IgD-negative memory B cell (primary cell): ENCODE measurements at regions not wholly inside any gene's neighbourhood (a gene's known extent, or its start where the extent isn't known, plus 50 kb on each side); places are given as distances from the start of the nearest gene placed in this dataset.
"Not testable (repeated sequence)": the region's sequence is repeated elsewhere in the genome, so short reads cannot be mapped to it uniquely, and the experiment has no call there.

ENCODE experiments used
- H3K27ac Mint-ChIP-seq, 3 donors: one replicate each; pipeline ENCODE4 v1.8.0; 2020 to 2022; ENCODE audit warnings: mild to moderate bottlenecking in 3 of 3, mixed read lengths in 3 of 3, moderate library complexity in 1 of 3
- H3K27me3 Mint-ChIP-seq: one replicate; pipeline ENCODE4 v1.8.0; 2021; ENCODE audit warnings: mixed read lengths
- H3K36me3 Mint-ChIP-seq: one replicate; pipeline ENCODE4 v1.8.0; 2020; ENCODE audit warnings: mild to moderate bottlenecking, mixed read lengths
- H3K4me1 Mint-ChIP-seq, 3 donors: one replicate each; pipeline ENCODE4 v1.8.0; 2020 to 2022; ENCODE audit warnings: mixed read lengths in 3 of 3, mild to moderate bottlenecking in 1 of 3
- H3K4me3 Mint-ChIP-seq, 4 donors: one replicate each; pipeline ENCODE4 v1.8.0; 2020 to 2022; ENCODE audit warnings: mild to moderate bottlenecking in 4 of 4, mixed read lengths in 4 of 4, moderate library complexity in 3 of 4
- H3K9me3 Mint-ChIP-seq, 3 donors: one replicate each; pipeline ENCODE4 v1.8.0; 2020 to 2021; ENCODE audit warnings: mixed read lengths in 3 of 3, mild to moderate bottlenecking in 1 of 3

DNA sequence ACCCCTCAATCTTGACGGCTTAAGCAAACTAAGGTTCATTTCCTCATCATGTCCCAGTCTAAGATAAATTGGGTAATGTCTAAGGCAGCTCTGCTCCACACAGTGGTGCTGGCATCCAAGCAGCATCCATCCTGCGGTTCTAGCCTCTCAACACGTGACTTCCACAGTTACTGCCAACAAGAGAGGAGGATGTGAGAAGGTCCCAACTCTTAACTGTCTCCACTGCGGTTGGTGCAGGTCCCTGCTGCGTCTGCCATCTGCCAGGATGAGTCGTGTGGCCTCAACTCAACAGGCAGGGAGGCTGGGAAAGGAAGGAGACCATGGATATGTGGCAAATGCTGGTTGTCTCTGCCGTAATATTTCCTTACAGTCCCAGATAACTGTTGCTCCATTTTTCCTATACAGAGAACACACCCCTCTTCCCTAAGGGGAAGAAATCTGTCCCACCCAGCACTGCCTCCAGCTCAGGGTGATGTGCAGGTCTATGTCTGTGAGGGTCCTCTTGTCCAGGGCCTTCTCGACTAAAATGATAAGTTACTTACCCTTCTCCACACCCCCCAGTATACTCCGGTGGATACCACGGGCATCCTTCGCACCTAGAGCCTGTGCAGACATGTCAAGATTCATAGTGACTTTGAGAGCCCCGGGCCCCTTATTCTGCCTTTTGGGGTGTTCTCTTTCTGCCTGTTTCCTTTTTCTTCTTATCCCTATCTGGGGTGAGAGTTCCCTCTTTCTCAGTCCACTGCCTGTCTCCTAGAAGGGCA, 64.7 kb downstream of the KCNJ18 start:
- peaks cover under 1 to 13% (median 5%) of the 10 kb centered on the region in 3 donors for H3K9me3 Mint-ChIP-seq
- no peaks in the 10 kb centered on the region for H3K27me3 Mint-ChIP-seq
- no peak overlapping the region for H3K27ac Mint-ChIP-seq
- no peaks in the 10 kb centered on the region for H3K36me3 Mint-ChIP-seq
- no peaks in the 10 kb centered on the region for H3K4me1 Mint-ChIP-seq
- H3K4me3 Mint-ChIP-seq, result no peak overlapping the region

GRCh38 chr17:21759636-21760035, 67.3 kb downstream of the KCNJ18 start:
- not testable (repeated sequence) for H3K4me3 Mint-ChIP-seq, H3K36me3 Mint-ChIP-seq, H3K27ac Mint-ChIP-seq, H3K4me1 Mint-ChIP-seq, H3K27me3 Mint-ChIP-seq
- peaks cover 0 to 11% (median 5%) of the 10 kb centered on the region in 3 donors for H3K9me3 Mint-ChIP-seq

DNA sequence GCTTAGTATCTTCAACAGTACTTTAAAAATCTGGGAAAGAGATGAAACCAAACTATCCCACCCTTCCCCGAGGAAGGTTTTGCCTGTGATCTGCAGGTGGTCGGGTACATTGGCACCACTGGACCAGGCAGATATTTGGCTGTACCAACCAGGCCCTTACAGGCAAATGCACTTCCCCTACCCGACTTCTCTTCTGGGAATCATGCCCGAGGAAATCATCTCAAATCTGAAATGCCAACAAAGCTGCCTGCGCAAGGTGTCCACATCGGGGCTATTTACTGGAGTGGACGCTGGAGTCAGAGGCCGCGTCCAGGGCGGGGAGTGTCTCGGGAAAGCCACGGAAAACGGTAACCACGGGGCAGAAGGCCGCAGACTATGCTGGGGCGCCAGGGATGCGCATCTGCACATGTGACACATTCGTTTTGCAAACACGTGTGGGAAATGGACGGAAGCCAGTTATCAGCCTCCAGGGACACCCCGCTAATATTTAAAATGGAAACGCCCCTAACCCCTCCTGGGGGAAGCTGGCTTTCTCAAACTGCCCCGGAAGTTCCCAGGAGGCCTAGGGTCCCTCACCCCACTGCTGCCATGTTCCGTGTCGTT, 71.5 kb downstream of the KCNJ18 start:
- H3K4me3 Mint-ChIP-seq, result peak overlapping the region in 1 of 4 donors; percentile 37
- not testable (repeated sequence) for H3K4me1 Mint-ChIP-seq, H3K36me3 Mint-ChIP-seq, H3K9me3 Mint-ChIP-seq, H3K27me3 Mint-ChIP-seq, H3K27ac Mint-ChIP-seq

- not testable (repeated sequence) for H3K36me3 Mint-ChIP-seq, H3K4me1 Mint-ChIP-seq, H3K4me3 Mint-ChIP-seq, H3K27ac Mint-ChIP-seq, H3K9me3 Mint-ChIP-seq, H3K27me3 Mint-ChIP-seq
Observed at GRCh38 chr17:21765651-21766290, 73.4 kb downstream of the KCNJ18 start.

GRCh38 chr17:21766565-21766964, 74.2 kb downstream of the KCNJ18 start:
- not testable (repeated sequence) for H3K36me3 Mint-ChIP-seq, H3K4me3 Mint-ChIP-seq, H3K27me3 Mint-ChIP-seq

DNA sequence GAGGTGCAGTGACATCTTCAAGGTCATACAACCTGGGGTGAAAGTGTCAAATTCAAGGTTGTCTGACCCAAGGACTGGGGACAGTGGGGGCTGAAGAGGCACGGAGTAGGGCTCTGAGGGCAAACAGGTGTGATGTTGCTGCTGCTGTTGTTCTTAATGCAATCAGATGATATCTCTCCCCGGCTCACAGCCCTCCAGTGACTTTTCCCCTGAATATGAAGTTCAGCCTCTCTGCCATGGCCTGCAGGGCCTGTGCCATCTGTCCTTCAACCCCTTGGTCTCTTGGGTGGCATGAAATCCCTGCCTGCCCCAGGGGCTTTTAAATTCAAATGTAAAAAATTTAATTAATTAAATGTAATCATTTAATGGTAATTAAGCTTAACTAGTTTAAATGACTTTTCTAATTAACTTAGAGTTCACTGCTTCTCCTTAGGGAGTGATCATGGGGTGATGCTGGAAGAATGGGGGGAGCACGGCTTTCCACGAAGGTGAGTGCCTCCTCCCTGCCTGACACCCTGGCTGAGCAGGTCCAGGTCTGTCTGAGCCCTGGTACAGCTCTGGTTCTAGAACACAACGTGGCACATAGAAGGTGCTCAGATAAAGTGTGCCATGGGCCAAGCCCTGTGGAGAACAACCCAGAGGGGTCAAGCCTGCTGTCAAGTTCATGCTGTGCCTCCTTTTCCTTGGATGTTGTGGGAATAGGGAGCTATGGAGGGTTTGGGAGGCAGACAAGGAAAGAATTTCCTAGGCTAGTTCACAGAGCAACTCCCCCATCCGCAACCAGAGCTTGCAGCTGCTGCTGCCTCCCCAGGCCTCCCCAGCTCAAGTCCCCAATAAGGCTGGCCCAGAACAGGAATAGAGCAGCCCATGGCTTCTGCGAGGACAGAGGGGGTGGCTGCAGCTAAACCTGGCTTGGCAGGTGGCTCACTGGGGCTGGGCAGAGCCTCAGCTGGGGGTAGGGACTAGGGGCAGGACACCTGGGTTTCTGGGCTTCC, 75.1 kb downstream of the KCNJ18 start:
- not testable (repeated sequence) for H3K9me3 Mint-ChIP-seq, H3K27me3 Mint-ChIP-seq, H3K36me3 Mint-ChIP-seq, H3K4me3 Mint-ChIP-seq, H3K27ac Mint-ChIP-seq, H3K4me1 Mint-ChIP-seq

More at GRCh38 chr17:21766565-21766964, 74.2 kb downstream of the KCNJ18 start:
- not testable (repeated sequence) for H3K4me1 Mint-ChIP-seq, H3K27ac Mint-ChIP-seq, H3K9me3 Mint-ChIP-seq

DNA sequence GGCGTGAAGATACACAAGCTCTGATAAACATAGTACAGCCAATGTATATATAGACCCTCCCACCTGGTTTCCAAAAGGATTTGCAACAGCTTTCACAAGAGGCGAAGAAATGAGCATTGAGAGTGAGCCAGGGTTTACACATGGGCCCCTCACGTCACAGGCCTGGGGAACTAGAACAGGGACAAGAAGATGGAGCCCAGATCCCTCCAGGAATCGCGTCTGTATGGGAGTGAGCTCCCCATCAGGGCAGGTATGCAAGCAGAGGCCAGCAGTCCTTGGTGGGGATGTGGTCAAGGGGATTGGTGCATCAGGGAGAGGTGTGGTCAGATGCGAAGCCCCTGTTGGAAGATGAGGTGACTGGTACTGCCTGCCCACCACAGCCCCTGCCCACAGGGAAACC, 75.9 kb downstream of the KCNJ18 start:
- not testable (repeated sequence) for H3K36me3 Mint-ChIP-seq, H3K27me3 Mint-ChIP-seq, H3K4me1 Mint-ChIP-seq, H3K4me3 Mint-ChIP-seq, H3K27ac Mint-ChIP-seq, H3K9me3 Mint-ChIP-seq

DNA sequence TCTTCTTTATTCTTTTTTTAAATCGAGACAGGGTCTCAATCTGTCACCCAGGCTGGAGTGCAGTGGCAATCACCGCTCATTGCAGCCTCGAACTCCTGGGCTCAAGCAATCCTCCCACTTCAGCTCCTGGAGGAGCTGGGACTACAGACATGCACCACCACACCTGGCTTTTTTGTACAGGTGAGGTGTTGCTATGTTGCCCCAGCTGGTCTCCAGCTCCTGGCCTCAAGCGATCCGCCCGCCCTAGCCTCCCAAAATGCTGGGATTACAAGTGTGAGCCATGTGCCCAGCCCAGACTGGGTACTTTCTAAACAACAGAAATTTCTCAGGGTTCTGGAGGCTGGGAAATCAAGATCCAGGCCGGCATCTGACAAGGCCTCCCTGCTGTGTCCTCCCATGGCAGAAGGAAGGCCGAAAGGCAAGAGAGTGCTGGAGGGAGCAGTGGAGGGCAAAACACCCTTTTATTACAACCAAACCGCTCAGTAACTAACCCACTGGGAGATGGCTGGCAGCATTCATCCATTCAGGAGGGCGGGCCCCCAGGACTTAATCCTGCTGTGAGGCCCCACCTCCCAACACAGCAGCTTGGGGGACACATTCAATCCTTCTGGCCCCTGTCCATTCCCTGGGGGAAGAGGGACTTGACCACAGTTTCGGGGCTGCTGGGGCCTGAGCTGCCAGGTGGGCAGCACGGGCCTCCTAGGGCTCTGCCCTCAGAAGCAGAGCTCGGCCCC, 76.6 kb downstream of the KCNJ18 start:
- not testable (repeated sequence) for H3K27me3 Mint-ChIP-seq, H3K36me3 Mint-ChIP-seq, H3K9me3 Mint-ChIP-seq, H3K4me3 Mint-ChIP-seq, H3K4me1 Mint-ChIP-seq, H3K27ac Mint-ChIP-seq

- H3K27ac Mint-ChIP-seq, H3K27me3 Mint-ChIP-seq, H3K36me3 Mint-ChIP-seq, H3K4me1 Mint-ChIP-seq, H3K4me3 Mint-ChIP-seq, H3K9me3 Mint-ChIP-seq: not testable (repeated sequence)
Observed at GRCh38 chr17:21769781-21770180, 77.5 kb downstream of the KCNJ18 start.

DNA sequence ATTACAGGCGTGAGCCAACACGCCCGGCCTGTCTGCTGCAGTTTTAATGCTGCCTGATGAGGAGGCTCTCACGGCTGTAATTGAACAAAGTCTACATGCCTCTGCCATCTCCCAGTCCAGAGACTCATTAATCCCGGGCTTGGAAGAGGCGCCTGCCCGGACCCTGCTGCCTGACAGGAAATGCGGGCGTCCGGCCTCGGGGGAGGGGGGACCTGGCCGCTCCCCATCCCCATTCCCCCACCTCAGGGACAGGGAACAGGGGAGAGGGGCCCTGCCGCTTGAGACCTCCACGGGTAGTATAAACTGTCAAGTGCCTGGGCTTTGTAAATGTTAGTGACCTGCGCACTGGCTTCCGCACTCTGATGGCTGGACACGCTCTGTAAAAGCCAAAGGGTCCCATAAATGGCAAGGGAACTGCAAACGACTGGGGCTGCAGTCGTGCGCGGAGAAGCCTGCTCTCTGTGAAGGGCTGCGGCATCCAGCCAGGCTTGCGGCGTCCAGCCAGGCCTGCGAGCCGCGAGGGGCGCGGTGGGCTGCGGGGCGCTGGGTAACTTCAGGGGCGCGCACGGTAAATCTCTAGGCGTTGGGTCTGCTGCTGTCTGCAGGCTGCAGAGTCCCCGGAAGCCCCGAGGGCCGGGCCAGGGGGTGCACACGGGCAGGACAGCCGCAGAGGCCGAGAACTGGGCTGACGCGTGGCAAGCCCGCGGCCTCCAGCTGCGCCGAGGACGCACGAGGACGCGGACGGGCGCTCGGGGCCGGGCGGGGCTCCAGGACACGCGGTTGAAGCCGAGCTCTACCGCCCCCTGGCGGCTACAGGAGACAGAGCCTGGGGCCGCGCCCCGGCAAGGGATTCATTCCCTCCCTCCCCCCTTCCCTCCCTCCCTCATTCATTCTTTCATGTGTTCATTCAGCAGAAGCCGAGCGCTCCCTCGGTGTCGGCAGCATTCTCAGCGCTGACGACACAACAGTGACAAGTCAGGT, 78.4 kb downstream of the KCNJ18 start:
- not testable (repeated sequence) for H3K27me3 Mint-ChIP-seq, H3K27ac Mint-ChIP-seq, H3K9me3 Mint-ChIP-seq, H3K4me1 Mint-ChIP-seq, H3K4me3 Mint-ChIP-seq, H3K36me3 Mint-ChIP-seq

- Mint-ChIP-seq H3K4me3 (no peak overlapping the region), H3K27ac (no peak overlapping the region), H3K4me1 (no peaks in the 10 kb centered on the region), H3K9me3 (peaks cover 0 to 4% (median 0%) of the 10 kb centered on the region in 3 donors), H3K27me3 (peaks cover 5% of the 10 kb centered on the region), H3K36me3 (no peaks in the 10 kb centered on the region)
Observed at GRCh38 chr17:21772321-21772720, 80.0 kb downstream of the KCNJ18 start.

DNA sequence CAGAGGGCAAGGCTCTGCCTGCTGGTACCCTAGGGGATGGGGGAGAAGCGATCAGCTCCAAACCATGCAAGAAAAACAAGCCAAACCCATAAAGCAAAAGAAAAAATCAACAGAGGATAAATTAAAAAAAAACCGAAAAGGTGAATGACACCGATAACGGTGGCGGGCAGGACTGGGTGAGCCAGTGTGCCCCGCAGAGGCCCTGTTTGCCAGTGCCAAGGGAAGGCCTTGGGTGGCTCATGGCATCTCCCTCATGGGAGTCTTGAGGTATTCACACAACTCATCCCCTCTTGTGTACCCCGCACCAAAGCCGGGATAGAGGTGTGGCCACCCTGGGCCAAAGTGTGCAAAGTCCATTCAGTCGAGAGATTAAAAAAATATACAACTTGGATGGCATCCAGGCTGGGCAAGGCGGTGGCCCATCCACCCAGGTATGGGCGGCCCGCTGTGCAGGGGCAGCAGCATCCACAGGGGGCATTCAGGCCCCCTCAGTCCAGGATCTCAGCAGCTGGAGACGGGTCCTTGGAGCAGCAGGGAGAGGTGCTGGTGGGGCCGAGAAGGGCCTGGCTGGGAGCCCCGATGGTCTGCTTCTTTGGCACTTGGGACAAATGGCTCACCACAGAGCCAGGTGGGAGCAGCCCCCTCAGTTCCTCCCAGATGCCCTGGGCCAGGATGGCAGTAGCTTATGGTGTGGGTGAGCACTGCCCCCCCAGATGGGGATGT, 80.8 kb downstream of the KCNJ18 start:
- not testable (repeated sequence) for H3K27ac Mint-ChIP-seq, H3K4me1 Mint-ChIP-seq, H3K27me3 Mint-ChIP-seq, H3K9me3 Mint-ChIP-seq, H3K36me3 Mint-ChIP-seq, H3K4me3 Mint-ChIP-seq

DNA sequence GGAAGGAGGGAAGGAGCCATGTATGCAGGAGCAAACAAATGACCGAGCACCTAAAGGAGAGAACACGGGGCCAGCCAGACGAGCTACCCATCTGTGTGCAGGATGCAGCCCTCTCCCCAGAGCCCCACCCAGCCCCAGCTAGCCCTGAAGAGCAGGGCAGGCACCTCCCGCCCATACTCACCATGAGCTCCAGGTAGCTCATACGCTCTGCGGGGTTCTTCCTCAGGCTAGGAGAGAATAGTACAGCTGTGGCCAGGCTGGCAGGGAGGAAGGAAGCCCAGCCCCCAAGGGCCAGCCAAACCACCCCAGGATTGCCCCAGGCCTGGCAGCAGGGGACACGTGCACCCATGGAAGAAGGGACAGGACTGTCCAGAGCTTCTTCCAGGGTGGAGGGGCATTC, 81.9 kb downstream of the KCNJ18 start:
- Mint-ChIP-seq H3K4me3 (no peak overlapping the region), H3K27ac (no peak overlapping the region), H3K9me3 (no peaks in the 10 kb centered on the region), H3K36me3 (no peaks in the 10 kb centered on the region), H3K27me3 (peaks cover 3% of the 10 kb centered on the region), H3K4me1 (no peaks in the 10 kb centered on the region)
